IPS-NIHi11 (cell line): ENCODE measurements at regions not wholly inside any gene's neighbourhood (a gene's known extent, or its start where the extent isn't known, plus 50 kb on each side); places are given as distances from the start of the nearest gene placed in this dataset.
A peak's percentile ranks its signal among the peaks of the same experiment; 100 is the strongest.

Source experiments
- DNase-seq: peaks from one replicate; pipeline ENCODE4 v3.0.0; 2012; ENCODE audit warnings: mixed read lengths, low spot score

GRCh38 chr3:76063811-76064210, 278.5 kb upstream of the ZNF717 start:
- DNase-seq, result no peak

- no peak for DNase-seq
Observed at GRCh38 chr3:76065964-76066363, 280.6 kb upstream of the ZNF717 start.

- DNase-seq, result no peak
Observed at GRCh38 chr3:76078101-76078500, 292.8 kb upstream of the ZNF717 start.

- no peak for DNase-seq
Observed at GRCh38 chr3:76083992-76084391, 298.6 kb upstream of the ZNF717 start.

- DNase-seq, result no peak
Observed at GRCh38 chr3:76096036-76096435, 310.7 kb upstream of the ZNF717 start.

- DNase-seq, result no peak
Observed at GRCh38 chr3:76096836-76097588, 311.7 kb upstream of the ZNF717 start.

GRCh38 chr3:76097589-76097969, 312.2 kb upstream of the ZNF717 start:
- no peak for DNase-seq

- no peak for DNase-seq
Observed at GRCh38 chr3:76099956-76100355, 314.6 kb upstream of the ZNF717 start.

- DNase-seq, result peak; percentile 47
Observed at GRCh38 chr3:76107935-76108570, 322.7 kb upstream of the ZNF717 start.

GRCh38 chr3:76111808-76112207, 326.5 kb upstream of the ZNF717 start:
- DNase-seq, result no peak

- DNase-seq, result no peak
Observed at GRCh38 chr3:76122007-76122406, 336.7 kb upstream of the ZNF717 start.

- no peak for DNase-seq
Observed at GRCh38 chr3:76129441-76129840, 344.1 kb upstream of the ZNF717 start.

- no peak for DNase-seq
Observed at GRCh38 chr3:76131396-76132153, 346.2 kb upstream of the ZNF717 start.

- DNase-seq, result no peak
Observed at GRCh38 chr3:76132154-76132470, 346.8 kb upstream of the ZNF717 start.

- no peak for DNase-seq
Observed at GRCh38 chr3:76134166-76134565, 348.8 kb upstream of the ZNF717 start.

- DNase-seq, result no peak
Observed at GRCh38 chr3:76138921-76139320, 353.6 kb upstream of the ZNF717 start.

- no peak for DNase-seq
Observed at GRCh38 chr3:76147846-76148245, 362.5 kb upstream of the ZNF717 start.

GRCh38 chr3:76152028-76152427, 366.7 kb upstream of the ZNF717 start:
- no peak for DNase-seq

- no peak for DNase-seq
Observed at GRCh38 chr3:76161856-76162255, 376.5 kb upstream of the ZNF717 start.

- no peak for DNase-seq
Observed at GRCh38 chr3:76171647-76172046, 386.3 kb upstream of the ZNF717 start.

- DNase-seq, result no peak
Observed at GRCh38 chr3:76177610-76178009, 392.3 kb upstream of the ZNF717 start.

GRCh38 chr3:76178412-76178811, 393.1 kb upstream of the ZNF717 start:
- DNase-seq, result no peak

- DNase-seq, result no peak
Observed at GRCh38 chr3:76181213-76181612, 395.9 kb upstream of the ZNF717 start.
